Sigmoid colon (tissue), 6 donors: ENCODE measurements at regions not wholly inside any gene's neighbourhood (a gene's known extent, or its start where the extent isn't known, plus 50 kb on each side); places are given as distances from the start of the nearest gene placed in this dataset.
A peak's percentile ranks its signal among the peaks of the same experiment; 100 is the strongest.

Source experiments
- DNase-seq: peaks from one replicate; pipeline ENCODE4 v3.0.0-alpha.2; 2019
- H3K27ac ChIP-seq, 4 donors: fragments of 200-600 bp; sonication (generic); one replicate each; pipeline ENCODE4 v1.5.1; 2016 to 2019; ENCODE audit warnings: mild to moderate bottlenecking in 1 of 4
- H3K27me3 ChIP-seq, 3 donors: fragments of 200-600 bp; sonication (generic); one replicate each; pipeline ENCODE4 v1.5.1; 2019; ENCODE audit warnings: mild to moderate bottlenecking in 1 of 3
- H3K36me3 ChIP-seq, 4 donors: fragments of 200-600 bp; sonication (generic); one replicate each; pipeline ENCODE4 v1.5.1; 2016 to 2019
- H3K4me1 ChIP-seq, 4 donors: fragments of 200-600 bp; sonication (generic); one replicate each; pipeline ENCODE4 v1.5.1; 2017 to 2019
- H3K4me3 ChIP-seq, 4 donors: fragments of 200-600 bp; sonication (generic); one replicate each; pipeline ENCODE4 v1.5.1; 2017 to 2019; ENCODE audit warnings: mild to moderate bottlenecking in 2 of 4, moderate library complexity in 1 of 4
- H3K9me3 ChIP-seq, 4 donors: fragments of 200-600 bp in 3 of 4; sonication (generic) in 3 of 4; one replicate each; pipeline versions ENCODE4 v1.5.1 to v1.6.1; 2013 to 2019
- CTCF ChIP-seq, 4 experiments: fragments of 450-650 bp in 3 of 4; fragments of 200-600 bp in 1 of 4; IDR thresholded peaks; one replicate each; pipeline ENCODE4 v1.5.1; 2016 to 2019; ENCODE audit warnings: antibody characterized with exemption in 4 of 4, mild to moderate bottlenecking in 3 of 4, moderate library complexity in 2 of 4
- EP300 ChIP-seq, 4 donors: sonication (generic); formaldehyde crosslinking; IDR thresholded peaks; one replicate each; pipeline ENCODE4 v1.6.1; 2017; ENCODE audit warnings: antibody characterized with exemption in 4 of 4
- POLR2A ChIP-seq, 2 donors: fragments of 450-650 bp; IDR thresholded peaks; one replicate each; pipeline ENCODE4 v1.6.1; 2016; ENCODE audit warnings: antibody characterized with exemption in 2 of 2, mild to moderate bottlenecking in 2 of 2, moderate library complexity in 2 of 2
- POLR2AphosphoS5 ChIP-seq, 4 donors: sonication (generic); formaldehyde crosslinking; IDR thresholded peaks; one replicate each; pipeline ENCODE4 v1.6.1; 2017; ENCODE audit warnings: antibody characterized with exemption in 4 of 4
- WGBS, 2 donors: extraction: QIAGEN DNeasy Blood & Tissue Kit; methylation state at CpG; one replicate each; pipeline ENCODE4 v1.1.7; 2013; 5-methylcytosine and 5-hydroxymethylcytosine counted together
- intact Hi-C: fragments of 100-400 bp; cut with DNase I; formaldehyde crosslinking; loops from one replicate; pipeline ENCODE4 v1.15.1; 2023
- donor health status: healthy with polysubstance abuse.
- donor health status: healthy.

DNA sequence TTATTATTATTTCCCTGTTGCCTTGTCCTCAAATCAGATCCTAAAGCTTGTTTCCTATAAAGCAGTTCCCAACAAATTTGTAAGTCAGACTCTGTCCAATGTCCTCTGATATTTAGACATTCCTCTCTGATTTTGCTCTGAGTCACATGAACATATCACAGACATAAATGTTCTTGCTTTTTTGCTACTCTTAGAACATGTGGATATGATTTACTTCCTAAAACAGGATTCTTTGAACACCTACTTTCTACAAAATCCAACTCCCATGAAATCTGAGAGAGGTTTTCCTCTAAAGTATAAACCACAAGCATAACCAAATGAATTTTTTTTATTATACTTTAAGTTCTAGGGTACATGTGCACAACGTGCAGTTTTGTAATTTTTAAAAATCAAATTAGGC lies 181.3 kb upstream of the SLC38A2 start:
- H3K27me3 ChIP-seq = no peaks in the 10 kb centered on the region
- no peaks in the 10 kb centered on the region for H3K9me3 ChIP-seq
- intact Hi-C loops = loop anchor here (2.0 kb wide), 1 partner anchor 29 kb away; no protein-coding TSS in a partner anchor
- WGBS, 2 donors = 87 to 91% methylated on average over 1 of the region's 1 CpG
- peak overlapping the region in 2 of 4 donors; percentile 79 to 82 for H3K27ac ChIP-seq
- DNase-seq = no peak
- H3K4me3 ChIP-seq = no peak overlapping the region
- H3K4me1 ChIP-seq = peaks cover 0 to 53% (median 30%) of the 10 kb centered on the region in 4 donors
- TF ChIP-seq POLR2AphosphoS5 (IDR thresholded peaks at IDR 0.05) (no peak), CTCF (IDR thresholded peaks at IDR 0.05) (no peak), EP300 (IDR thresholded peaks at IDR 0.05) (no peak), POLR2A (IDR thresholded peaks at IDR 0.05) (no peak)
- no peaks in the 10 kb centered on the region for H3K36me3 ChIP-seq

- DNase-seq = no peak
- Histone ChIP-seq H3K9me3 (no peaks in the 10 kb centered on the region), H3K36me3 (no peaks in the 10 kb centered on the region), H3K4me1 (peaks cover 0 to 47% (median 27%) of the 10 kb centered on the region in 4 donors), H3K4me3 (no peak overlapping the region), H3K27ac (peak overlapping the region in 1 of 4 donors; percentile 82), H3K27me3 (no peaks in the 10 kb centered on the region)
- intact Hi-C loops = no loop called here
- TF ChIP-seq POLR2AphosphoS5 (IDR thresholded peaks at IDR 0.05) = no peak
- TF ChIP-seq CTCF (IDR thresholded peaks at IDR 0.05) = no peak
- TF ChIP-seq POLR2A (IDR thresholded peaks at IDR 0.05) = no peak
- no peak for TF ChIP-seq EP300 (IDR thresholded peaks at IDR 0.05)
- 94 to 95% methylated on average over 2 of the region's 2 CpGs for WGBS, 2 donors
These were observed 180.7 kb upstream of the SLC38A2 start for GRCh38 chr12:46553266-46553665.

DNA sequence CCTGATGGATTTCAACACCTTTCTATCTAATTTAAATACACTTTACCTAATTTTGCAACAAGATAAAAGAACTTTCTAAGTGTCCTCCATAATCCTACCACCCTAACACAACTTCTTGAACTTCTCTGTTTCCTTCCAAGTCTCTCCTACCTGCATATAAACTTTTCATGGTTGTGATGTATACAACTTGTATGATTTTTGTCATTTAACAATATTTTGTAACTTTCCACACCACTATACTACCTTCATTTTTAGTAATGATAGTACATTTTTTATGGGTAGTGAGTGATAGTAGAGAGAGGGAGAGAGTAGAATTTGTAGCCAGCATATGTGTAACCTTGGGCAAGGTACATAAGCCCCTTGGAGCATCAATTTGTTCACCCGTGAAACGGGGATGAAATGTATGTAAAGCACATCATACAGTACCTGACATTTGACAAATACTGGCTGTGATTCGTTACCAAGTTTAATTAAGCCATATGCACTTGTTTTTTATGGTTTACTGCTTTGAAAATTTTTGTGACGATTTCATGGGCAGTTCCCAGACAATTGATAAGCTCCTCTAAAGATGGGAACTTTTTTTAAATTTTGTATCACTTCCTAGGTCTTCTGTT lies 177.8 kb upstream of the SLC38A2 start:
- no peak for DNase-seq
- Histone ChIP-seq H3K9me3 (no peaks in the 10 kb centered on the region), H3K27me3 (no peaks in the 10 kb centered on the region), H3K4me1 (peaks cover 0 to 20% (median 9%) of the 10 kb centered on the region in 4 donors), H3K36me3 (no peaks in the 10 kb centered on the region), H3K4me3 (no peak overlapping the region), H3K27ac (no peak overlapping the region)
- TF ChIP-seq CTCF (IDR thresholded peaks at IDR 0.05) (no peak), POLR2A (IDR thresholded peaks at IDR 0.05) (no peak), POLR2AphosphoS5 (IDR thresholded peaks at IDR 0.05) (no peak), EP300 (IDR thresholded peaks at IDR 0.05) (no peak)
- intact Hi-C loops = no loop called here
- WGBS, 2 donors = 93 to 94% methylated on average over 4 of the region's 4 CpGs

DNA sequence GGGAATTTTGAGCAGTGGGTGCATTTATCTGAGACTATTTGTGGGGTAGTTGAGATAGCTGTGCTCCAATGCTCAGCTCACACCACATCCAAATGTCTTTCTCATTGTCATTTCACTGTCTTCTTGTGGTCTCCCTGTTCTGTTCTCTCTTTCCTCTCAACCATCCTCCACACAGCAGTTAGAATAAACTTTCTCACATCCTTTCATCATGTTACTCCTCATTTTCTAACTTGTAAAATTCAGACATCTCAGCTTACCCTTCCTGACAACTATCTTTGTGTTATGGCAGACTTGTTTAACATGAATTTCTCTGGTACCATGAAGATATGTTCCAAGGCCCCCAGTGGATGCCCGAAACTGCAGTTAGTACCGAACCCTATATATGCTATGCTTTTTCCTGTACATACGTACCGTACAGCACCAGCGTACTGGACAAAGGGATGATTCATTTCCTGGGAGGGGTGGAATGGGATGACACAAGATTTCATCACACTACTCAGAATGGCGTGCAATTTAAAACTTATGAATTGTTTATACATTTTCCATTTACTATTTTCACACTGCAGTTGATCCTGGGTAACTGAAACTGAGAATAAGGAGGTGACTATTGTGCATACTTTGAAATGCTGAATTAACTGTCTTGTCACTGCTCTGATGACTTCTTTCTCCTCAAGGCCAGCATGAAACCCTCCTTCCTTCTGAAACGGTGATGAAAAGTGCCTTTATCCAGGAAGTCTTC lies 177.1 kb upstream of the SLC38A2 start:
- 77 to 82% methylated on average over 7 of the region's 7 CpGs for WGBS, 2 donors
- Histone ChIP-seq H3K4me1 (peaks cover 0 to 14% (median 2%) of the 10 kb centered on the region in 4 donors), H3K27ac (no peak overlapping the region), H3K36me3 (no peaks in the 10 kb centered on the region), H3K27me3 (no peaks in the 10 kb centered on the region), H3K9me3 (no peaks in the 10 kb centered on the region), H3K4me3 (no peak overlapping the region)
- no peak for DNase-seq
- peak in 1 of 4 donors; percentile 23 for TF ChIP-seq POLR2AphosphoS5 (IDR thresholded peaks at IDR 0.05)
- no peak for TF ChIP-seq CTCF (IDR thresholded peaks at IDR 0.05)
- TF ChIP-seq POLR2A (IDR thresholded peaks at IDR 0.05) = no peak
- no peak for TF ChIP-seq EP300 (IDR thresholded peaks at IDR 0.05)
- intact Hi-C loops = no loop called here
